ENCODE measurements at regions not wholly inside any gene's neighbourhood (a gene's known extent, or its start where the extent isn't known, plus 50 kb on each side); places are given as distances from the start of the nearest gene placed in this dataset.

DNA sequence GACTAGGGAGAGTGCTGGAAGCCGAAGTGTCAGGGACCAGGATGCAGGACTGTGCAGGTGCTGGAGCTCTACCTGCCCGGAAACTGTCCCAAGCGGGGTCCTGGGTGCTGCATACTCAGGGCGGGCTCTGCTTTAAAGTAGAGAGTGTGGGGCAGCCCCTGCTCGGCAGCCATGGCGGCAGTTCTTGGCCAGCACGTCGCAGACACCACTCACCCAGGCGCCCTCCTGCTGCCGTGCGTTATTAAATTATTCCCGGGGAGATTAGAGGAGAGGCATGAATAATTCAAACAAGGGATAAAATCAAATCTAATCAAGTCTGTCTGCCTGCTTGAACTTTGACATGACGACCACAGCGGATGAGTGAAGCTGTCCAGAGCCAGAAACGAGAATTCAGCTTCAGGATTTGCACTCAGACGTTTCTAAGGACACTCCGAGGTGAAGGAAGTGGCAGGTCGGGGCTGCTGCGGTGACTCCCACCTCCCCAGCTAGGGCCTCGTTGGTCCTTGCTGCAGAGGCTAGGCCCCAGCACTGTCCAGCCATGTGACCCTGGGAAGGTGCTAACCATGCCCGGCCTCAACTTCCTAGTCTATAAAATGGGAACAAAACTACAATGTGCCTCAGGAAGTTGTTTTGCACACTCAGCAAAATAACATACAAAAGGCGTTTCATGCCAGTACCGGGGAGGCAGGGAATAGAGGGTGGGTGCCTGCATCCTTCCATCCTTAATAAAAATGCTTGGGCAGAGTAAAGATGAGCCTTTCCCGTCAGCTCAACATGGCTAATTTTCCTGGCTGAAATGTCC, 91.3 kb upstream of the ADAMTS2 start:
- H2AFZ ChIP-seq (ENCODE audit: control insufficient read depth, low read depth, low read length), result no peak overlapping the region
- H4K20me1 ChIP-seq (ENCODE audit: control insufficient read depth, insufficient read depth), result no peaks in the 10 kb centered on the region
- H3K4me2 ChIP-seq (ENCODE audit: control insufficient read depth, insufficient read depth), result no peak overlapping the region
- intact Hi-C loops (cut with micrococcal nuclease; ENCODE audit: unreplicated experiment), result no loop called here
- H3K9me3 ChIP-seq (replicated peaks; ENCODE audit: control insufficient read depth, insufficient read depth, low read length), result no peaks in the 10 kb centered on the region; the same call in 2 of the 3 replicates
- WGBS (ENCODE audit: insufficient coverage, insufficient replicate concordance, low lambda C conversion rate, missing lambda C conversion rate), result 46% methylated on average over 24 of the region's 24 CpGs
- CTCF ChIA-PET, result no interaction called here
- no peak for FAIRE-seq
- H3K79me2 ChIP-seq (ENCODE audit: control insufficient read depth, insufficient read depth, low read length), result no peaks in the 10 kb centered on the region
- no peak overlapping the region for H3K4me3 ChIP-seq
- no TSS peak for BruUV-seq (replicated peaks)
- no peak for DNase-seq (ENCODE audit: low read depth, low spot score)
- SMC1A ChIA-PET (ENCODE audit: uncharacterized antibody, unreplicated experiment), result interaction anchor here (0.9 kb wide), 1 partner anchor 9 kb away, joined by 3 read pairs; no protein-coding TSS in a partner anchor
- no peak overlapping the region for H3K27ac ChIP-seq (ENCODE audit: control insufficient read depth, insufficient read depth)
- POLR2A ChIA-PET, result no interaction called here
- no peaks in the 10 kb centered on the region for H3K27me3 ChIP-seq (replicated peaks in 1 of 2; ENCODE audit: control insufficient read depth in 2 of 2, insufficient read depth in 2 of 2, low read length in 1 of 2)
- RAD21 ChIA-PET (ENCODE audit: unreplicated experiment), result interaction anchor here (0.5 kb wide), 1 partner anchor 833 kb away, joined by 3 read pairs; no protein-coding TSS in a partner anchor
- H3K9ac ChIP-seq (ENCODE audit: control insufficient read depth, insufficient read depth, low read length), result no peak overlapping the region
- no peaks in the 10 kb centered on the region for H3K4me1 ChIP-seq (ENCODE audit: control insufficient read depth, insufficient read depth, low read length)
- TF ChIP-seq NBN (IDR thresholded peaks at IDR 0.05) (no peak), POLR2A (IDR thresholded peaks at IDR 0.05; ENCODE audit: low read depth, low read length) (no peak), CBX5 (IDR thresholded peaks at IDR 0.05; ENCODE audit: low read depth) (no peak), CREM (IDR thresholded peaks at IDR 0.05; ENCODE audit: low read depth) (no peak), EGR1 (IDR thresholded peaks at IDR 0.05; ENCODE audit: borderline replicate concordance in 1 of 2, low read depth in 2 of 2, low read length in 2 of 2) (no peak), TCF12 (IDR thresholded peaks at IDR 0.05; ENCODE audit: low read depth, low read length) (no peak)
- TF ChIP-seq, protein P1, sequence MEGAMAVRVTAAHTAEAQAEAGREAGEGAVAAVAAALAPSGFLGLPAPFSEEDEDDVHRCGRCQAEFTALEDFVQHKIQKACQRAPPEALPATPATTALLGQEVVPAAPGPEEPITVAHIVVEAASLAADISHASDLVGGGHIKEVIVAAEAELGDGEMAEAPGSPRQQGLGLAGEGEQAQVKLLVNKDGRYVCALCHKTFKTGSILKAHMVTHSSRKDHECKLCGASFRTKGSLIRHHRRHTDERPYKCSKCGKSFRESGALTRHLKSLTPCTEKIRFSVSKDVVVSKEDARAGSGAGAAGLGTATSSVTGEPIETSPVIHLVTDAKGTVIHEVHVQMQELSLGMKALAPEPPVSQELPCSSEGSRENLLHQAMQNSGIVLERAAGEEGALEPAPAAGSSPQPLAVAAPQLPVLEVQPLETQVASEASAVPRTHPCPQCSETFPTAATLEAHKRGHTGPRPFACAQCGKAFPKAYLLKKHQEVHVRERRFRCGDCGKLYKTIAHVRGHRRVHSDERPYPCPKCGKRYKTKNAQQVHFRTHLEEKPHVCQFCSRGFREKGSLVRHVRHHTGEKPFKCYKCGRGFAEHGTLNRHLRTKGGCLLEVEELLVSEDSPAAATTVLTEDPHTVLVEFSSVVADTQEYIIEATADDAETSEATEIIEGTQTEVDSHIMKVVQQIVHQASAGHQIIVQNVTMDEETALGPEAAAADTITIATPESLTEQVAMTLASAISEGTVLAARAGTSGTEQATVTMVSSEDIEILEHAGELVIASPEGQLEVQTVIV (IDR thresholded peaks at IDR 0.05; ENCODE audit: borderline replicate concordance, partially characterized antibody), result no peak
- ATAC-seq, result no peak
- in situ Hi-C loops (cut with MboI), result no loop called here
- H3K36me3 ChIP-seq (ENCODE audit: control insufficient read depth in 2 of 2, insufficient read depth in 2 of 2, low read length in 1 of 2), result no peaks in the 10 kb centered on the region
